HG03432 (cell line): ENCODE measurements at regions not wholly inside any gene's neighbourhood (a gene's known extent, or its start where the extent isn't known, plus 50 kb on each side); places are given as distances from the start of the nearest gene placed in this dataset.
"Not testable (repeated sequence)": the region's sequence is repeated elsewhere in the genome, so short reads cannot be mapped to it uniquely, and the experiment has no call there.

Experiments used
- ATAC-seq: cut with Tn5 transposase; IDR thresholded peaks from one replicate; pipeline ENCODE4 v1.9.1; 2021; ENCODE audit warnings: mild to moderate bottlenecking, moderate library complexity; ENCODE audit not compliant: unreplicated experiment

DNA sequence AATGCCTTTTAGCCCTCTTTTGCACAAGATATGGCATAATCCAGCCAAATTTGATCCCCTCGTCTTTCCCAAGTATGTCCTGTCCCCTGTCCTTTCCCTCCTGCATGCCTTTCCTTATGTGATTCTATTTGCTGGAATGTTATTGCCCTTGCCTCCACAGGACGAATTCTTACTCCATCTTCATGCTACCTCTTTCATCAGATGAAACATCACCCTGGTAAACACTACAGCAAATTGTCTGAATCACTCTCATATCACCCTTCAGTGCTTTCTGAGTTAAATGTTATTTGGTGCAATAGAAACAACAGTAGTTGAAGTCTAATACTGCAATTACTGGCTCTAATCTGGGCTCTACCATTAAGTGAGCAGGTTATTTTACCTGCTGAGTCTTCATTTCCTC, 52.2 kb upstream of the FAT1 start:
- no peak for ATAC-seq

DNA sequence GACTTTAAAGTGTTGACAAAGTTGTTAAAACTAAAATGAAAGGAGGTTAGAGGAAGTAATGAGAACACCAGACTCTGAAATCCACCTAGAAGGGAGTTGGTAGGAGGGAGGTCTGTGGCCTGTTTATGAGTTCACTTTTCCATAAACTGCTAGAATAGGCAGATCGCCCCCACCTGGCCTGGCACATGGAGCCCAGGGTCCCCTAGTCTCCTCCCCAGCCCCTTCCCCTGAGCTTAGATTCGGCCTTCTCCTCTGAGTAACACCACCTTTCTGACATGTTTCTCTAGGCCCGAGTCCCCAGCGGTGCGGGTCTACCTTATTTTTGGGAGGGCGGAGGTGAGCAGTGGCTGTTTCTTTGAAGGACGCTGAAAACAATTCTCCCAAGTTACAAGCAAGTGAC, 54.5 kb upstream of the FAT1 start:
- no peak for ATAC-seq

DNA sequence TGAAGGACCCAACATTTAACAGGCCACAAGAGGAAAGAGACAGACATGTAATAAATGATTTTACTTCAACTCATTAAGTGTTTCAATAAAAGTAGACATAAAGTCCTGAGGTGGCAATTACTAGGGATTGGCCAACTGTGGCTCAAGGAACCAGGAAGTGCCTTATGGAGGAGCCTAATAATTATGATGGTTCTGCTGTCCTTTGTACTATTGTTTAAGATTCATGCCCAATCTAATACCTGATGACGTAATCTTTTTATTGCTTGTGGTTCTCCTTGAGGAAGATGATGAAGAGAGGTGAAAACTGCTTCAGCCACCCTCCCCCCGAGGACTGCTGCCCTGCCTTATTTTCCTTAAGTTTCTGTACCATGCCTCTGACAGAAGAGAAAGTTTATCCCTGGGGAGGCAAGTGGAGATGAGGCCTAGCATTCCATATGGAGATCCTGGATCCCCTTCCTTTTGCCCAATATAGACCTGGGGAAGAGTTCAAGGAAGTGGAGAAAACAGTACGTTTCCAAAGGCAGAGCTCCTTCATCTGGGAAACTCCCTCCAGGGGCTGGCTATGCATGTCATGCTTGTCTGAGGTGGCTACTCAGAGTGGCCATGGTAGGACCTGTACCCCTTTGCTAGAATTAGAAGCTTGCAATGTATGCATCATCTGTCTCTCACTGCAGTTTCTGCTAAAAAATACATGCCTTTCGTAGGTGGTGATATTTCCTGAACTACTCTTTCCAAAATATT, 56.8 kb upstream of the FAT1 start:
- ATAC-seq: no peak

DNA sequence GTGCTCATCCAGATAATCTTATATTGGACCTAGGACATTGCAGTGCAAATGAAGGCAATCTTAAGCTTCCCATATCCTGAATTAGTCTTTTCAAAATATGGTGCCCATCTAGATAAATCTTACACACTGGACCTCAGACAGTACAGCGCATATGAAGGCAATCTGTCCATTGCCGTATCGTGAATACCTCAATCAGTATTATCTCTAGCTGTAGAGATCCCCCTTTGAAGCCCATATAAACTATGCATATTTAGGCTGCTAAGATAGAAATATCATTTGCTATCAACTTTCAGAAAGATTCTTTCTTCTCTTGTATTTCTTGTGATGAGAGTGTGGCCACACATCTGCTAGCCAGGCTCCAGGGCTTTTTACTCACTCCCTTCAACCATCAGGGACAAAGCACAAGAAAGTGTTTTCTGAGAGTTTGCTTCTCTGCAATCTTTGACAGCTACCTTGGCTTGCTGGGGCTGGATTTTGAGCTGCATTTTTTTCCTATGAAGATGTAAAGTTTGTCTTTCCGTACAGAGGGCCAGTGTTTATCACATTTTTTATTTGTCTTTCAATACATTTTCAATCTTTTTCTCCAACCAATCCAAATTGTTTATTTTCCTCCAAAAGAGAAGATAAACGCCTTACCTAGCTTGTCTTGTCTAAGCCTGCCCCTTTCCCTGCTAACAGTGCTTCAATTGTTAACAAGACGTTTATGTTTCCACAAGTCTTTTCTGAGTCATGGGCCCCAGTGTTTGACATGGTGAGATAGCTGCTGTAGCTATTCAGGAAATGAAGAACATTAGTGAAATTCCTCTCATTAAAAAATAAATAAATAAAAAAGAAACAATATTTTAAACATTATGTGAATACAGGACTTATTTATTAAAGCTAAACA, 57.6 kb upstream of the FAT1 start:
- ATAC-seq: no peak

DNA sequence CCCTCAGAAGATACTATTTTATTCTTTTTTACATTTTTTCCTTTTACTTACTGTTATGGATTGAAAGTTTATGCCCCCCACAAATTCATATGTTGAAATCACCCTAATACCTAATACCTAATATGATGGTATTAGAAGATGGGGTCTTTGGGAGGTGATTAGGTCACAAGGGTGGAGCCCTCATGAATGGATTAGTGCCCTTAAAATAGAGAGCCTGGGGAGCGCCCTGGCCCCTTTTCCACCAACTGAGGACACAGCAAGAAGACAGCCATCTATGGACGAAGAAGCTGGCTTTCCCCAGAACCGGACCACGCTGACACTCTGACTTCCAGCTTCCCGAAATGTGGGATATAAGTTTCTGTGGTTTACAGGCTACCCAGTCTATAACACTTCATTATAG, 58.6 kb upstream of the FAT1 start:
- no peak for ATAC-seq

DNA sequence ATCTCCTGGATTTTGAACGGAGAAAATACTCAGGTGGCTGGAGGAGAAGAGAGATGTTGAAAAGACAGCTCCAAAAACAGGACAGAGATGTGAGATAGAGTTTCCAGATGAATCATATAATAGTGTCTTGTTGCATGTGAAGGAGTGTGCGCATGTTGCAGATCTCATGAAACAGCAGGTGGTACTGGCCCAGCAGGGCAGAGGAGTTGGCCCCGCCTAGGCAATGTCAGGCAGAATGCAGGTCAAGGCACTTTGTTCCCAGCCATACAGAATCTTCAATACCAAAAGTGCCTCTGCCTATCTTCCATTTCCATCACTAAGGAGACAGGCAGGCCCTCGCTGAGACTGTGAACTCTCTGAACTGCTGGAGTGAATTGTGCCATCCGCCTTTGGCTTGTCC, 63.9 kb upstream of the FAT1 start:
- ATAC-seq: no peak

DNA sequence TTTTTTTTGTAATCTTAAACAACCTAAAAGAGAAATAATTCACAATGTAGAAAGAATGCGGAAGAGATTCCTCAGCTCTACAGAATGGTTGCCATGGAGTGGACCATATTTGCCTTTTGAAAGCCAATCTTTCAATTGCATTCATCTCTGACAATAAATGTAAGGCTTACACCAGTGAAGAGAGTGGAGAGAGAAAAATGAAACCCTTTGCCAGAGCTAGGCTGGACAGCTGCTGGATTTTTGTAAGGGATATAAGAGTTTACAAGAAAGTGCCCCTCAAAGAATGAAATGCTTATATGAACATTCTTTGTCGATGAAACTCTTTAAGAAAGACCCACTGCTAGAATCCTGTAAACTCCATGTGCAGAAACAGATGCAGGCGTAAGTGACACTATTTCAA, 66.0 kb upstream of the FAT1 start:
- no peak for ATAC-seq

DNA sequence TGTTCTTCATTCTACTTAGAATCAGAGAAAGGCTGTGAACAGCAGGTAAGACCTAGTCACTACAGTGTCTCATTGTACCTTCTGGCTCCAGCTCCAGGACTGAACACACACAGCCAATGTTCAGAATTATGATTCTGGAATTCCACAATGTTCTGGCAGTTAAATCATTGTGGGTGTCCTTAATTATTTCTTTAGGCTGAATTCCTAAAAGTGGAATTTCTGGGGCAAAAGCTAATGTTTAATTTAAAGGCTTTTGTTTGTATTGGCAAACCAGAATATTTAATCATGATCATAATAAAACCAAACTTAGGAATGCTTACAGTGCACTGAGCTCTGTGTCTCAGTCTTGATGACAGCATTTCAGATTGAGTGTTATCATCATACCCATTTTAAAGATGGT, 67.0 kb upstream of the FAT1 start:
- ATAC-seq: no peak

DNA sequence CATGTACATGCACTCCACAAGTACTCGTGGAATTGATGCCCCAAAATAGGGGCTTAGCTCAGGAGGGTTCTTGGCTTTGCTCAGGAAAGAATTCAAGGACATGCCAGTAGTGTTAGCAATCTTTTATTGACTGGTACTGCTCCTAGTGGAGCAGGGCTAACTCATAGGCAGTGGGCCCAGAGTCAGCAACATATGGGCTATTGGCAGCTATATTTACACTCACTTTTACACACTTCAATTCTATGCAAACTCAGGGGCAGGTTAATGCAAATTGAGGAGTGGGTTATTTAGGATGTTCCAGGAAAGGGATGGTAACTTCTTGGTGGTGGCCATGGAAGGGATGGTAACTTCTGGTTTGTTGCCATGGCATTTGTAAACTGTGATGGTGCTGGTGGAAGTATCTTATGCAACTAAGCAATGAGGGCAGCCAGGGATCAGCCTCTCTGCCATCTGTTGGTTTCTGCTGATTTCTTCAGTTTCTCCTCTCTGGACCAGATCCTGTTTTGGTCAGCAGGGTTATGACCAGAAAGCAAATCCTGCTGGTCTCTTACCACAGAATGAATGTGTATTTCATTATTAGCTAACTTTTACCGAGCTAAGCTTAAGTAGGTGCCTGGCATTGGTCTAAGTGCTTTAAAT, 69.2 kb upstream of the FAT1 start:
- ATAC-seq: no peak

DNA sequence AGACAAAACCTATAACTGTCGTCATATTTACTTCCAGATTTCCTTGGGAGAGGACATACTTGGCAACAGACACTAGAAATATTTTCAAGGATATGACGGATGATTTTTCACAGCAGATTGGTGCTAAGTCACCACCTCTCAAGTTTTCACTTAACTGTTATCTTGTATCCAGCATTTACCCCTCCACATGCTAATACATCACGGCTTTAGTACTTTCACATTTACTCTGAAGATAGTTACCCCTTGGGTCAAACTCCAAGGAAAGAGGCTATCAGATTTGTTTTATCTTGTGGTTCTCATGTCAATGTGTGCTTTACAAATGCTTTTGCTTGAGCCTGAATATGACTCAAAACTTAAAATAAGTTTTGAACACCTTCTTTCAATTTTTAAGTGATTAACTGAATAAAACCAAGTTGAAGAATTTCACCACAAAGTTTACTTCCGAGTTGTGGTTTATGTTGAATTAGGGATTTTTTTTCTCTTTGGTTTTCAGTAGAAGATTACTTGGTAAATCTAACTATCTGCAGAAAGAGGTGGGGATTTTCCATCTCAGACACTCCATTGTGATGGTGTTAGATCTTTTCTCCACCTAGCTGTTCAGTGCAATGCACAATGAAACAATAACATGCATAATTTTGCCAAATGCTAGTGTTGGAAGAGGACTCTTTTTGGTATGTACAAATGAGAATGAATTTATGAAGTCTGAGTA, 75.4 kb upstream of the FAT1 start:
- ATAC-seq: no peak

DNA sequence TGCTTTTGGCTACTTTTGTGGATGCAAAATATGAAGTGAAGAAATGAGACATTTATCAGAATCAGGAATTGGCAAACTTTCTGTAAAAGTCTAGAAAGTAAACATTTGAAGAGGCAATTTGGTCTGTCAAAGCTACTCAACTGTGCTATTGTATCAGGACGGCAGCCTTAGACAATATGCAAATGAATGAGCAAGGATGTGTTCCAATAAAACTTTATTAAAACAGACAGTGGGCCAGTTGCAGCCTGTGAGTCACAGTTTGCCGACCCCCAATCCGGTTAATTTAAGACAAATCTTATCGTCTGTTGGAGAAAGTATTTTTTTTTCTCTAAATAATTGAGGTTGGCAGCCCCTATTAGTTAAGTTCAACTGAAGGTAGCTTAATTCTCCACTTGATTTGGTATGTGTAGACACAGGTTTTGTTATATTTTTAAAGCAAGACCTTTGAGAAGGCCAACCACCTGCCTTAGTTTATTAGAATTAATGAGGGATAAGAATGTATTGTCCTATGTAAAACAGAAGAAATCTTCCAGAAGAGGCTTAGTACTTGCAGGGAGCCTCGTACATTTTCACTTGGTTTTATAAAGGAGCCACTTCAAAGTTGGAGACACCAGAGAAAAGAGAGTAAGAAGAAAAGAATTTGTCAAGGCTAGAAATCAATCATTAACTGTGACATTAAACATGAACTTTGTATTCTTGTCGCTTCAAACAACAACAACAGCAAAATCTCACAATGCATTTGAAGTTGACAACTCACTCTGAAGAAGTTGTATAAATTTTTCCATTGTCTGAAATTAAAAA, 81.6 kb upstream of the FAT1 start:
- ATAC-seq: no peak

DNA sequence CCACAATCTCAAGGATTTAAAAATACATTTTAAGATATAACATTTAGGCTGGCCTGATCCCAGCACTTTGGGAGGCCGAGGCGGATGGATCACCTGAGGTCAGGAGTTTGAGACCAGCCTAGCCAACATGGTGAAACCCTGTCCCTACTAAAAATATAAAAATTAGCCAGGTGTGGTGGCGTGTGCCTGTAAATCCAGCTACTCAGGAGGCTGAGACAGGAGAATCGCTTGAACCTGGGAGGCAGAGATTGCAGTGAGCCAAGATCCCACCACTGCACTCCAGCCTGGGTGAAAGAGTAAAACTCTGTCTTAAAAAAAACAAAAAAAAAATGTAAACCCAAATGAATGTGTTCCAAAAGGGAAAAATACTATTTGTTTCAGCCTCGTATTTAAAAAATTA, 82.3 kb upstream of the FAT1 start:
- not testable (repeated sequence) for ATAC-seq

DNA sequence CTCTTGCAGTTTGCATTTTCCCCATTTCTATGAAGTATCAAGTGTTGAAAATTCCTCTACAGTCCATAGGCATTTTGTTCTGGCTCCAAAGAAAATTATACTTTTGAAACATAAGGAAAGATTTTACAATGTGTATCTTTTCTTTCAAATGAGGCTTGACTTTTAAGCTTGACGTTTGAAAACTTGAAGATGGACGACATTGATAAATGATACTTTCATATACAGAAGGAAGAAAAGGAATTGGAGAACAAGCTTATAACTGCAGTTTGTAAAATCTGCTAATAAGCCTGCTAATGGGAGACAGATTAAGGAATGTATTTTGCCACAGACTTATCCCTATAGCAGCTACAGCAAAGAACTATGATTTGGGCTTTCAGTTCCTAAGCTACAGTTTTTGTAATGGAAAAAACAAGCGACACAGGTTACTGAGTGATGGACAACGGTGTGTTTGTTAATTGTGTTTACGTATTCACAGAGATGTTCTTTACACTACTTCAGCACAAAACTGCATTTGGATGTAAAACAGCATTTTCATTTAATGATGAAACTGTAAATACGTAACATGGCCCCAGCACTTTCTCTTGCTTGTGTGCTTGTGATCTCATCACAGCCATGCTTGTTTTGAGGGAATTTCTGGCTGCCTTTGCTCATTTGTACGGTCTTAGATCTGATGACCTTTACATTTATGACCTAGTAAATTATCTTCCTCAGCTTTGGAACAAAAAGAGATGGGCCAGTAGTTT, 83.2 kb upstream of the FAT1 start:
- no peak for ATAC-seq

DNA sequence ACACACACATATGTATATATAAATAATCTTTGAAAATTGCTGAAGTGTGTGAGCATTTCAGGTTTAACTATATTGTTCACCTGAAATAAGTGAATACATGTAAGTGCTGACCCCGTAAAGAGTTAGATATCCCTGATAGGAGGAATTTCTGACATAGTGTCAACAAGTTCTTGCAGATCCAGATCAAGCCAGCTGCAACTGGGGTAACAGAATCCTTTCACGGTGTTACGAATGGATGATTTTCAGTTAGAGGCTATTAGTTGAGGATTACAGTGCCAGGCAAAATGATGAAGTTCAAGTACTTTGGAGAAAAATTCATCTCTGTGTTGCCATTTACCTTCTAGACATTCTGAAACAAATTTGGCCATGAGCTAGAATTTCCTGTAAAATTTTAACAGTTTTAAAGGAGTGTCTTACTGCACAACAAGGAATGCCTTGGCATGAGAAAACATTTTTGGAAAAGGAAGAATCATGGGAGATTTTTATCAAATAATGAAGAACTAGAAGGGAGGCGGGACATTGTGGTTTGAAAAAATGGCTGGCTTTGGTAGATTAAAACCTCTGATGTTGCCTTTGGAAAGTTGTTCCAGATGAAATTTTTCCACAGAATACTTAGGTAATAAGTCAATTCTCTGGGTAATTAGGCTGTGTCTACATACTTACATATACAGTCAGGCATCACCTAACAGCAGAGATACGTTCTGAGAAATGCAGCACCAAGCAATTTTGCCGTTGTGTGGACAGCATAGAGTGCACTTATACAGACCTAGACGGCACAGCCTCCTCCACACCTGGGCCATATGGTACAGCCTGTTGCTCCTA, 84.4 kb upstream of the FAT1 start:
- no peak for ATAC-seq

DNA sequence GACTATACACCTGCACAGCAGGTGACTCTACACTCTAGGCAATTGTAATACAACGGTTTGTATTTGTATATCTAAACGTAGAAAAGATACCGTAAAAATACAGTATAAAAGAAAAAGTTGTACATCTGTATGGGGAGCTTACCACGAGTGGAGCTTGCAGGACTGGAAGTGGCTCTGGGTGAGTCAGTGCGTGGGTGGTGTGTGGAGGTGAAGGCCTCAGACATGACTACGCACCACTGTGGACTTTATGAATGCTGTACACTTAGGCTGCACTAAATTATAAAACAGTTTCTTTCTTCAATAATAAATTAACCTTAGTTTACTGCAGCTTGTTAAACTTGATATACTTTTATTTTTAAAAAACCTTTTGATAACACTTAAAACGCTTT, 85.0 kb upstream of the FAT1 start:
- no peak for ATAC-seq

DNA sequence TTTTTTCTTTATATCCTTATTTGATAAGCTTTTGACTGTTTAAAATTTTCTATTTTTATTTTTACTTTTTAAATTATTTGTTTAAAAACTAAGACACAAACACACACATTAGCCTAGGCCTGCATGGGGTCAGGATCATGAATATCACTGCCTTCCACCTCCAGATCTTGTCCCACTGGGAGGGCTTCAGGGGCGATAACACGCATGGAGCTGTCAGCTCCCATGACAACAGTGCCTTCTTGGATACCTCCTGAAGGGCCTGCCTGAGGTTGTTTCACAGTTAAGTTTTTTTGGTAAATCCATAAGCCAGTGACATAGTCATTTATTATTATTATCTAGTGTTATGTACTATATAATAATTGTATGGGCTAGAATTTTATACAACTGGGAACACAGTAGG, 85.4 kb upstream of the FAT1 start:
- no peak for ATAC-seq

DNA sequence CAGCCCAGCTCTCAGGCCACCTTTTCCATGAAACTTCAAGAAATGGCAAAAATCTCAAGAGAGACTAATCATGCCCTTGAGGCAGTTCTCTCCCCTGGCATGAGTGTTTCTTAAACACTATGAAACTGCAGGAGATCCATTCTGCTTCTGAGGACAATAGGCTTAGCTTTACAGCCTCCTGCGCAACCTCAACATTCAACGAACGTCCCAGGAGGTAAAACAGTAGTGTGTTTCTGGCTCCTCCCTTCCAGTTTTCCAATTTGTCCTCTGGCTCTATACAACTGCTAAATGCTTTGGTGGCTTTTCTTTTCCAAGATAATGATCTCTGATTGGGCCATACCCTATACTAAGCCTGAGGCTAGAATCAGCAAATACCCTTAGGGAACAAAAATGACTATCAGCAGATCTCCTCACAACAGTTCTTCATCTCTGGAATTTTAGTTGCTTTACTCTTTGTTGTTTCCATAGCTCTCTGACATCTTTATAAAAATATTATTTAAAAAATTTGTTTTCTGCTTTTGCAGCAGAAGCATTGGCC, 87.0 kb upstream of the FAT1 start:
- no peak for ATAC-seq

DNA sequence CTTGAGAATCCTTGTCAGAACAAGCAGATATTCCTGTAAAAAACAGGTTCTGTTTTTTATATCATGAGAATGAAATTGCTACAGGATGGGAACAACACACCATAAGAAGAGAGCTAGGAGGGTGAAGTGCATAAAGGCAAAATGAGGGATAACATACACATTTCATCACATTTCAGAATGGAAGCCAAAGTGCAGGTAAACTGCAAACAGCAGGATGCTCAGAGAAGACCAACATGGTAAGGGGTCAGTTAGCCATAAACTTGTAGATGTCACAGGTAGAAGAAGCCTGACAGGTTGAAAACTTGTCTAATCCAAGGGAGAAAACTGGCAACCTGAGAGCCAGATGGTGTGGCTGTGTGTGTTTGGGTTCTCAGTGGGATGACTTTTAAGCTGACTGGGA, 88.9 kb upstream of the FAT1 start:
- ATAC-seq: no peak
